ENCODE measurements at regions not wholly inside any gene's neighbourhood (a gene's known extent, or its start where the extent isn't known, plus 50 kb on each side); places are given as distances from the start of the nearest gene placed in this dataset.

- Histone ChIP-seq H3K36me3 (ENCODE audit: control insufficient read depth in 4 of 4, insufficient read depth in 3 of 4, low read depth in 1 of 4, low read length in 3 of 4) (no peaks in the 10 kb centered on the region), H3K27me3 (ENCODE audit: control insufficient read depth in 4 of 4, insufficient read depth in 4 of 4, low read length in 3 of 4) (no peaks in the 10 kb centered on the region), H3K9me3 (ENCODE audit: control insufficient read depth in 4 of 4, low read length in 3 of 4) (no peaks in the 10 kb centered on the region), H3K4me1 (ENCODE audit: control insufficient read depth in 4 of 4, insufficient read depth in 4 of 4, low read length in 3 of 4) (no peaks in the 10 kb centered on the region), H3K4me3 (ENCODE audit: low read depth in 1 of 3, low read length in 3 of 3) (no peak overlapping the region), H3K9ac (ENCODE audit: low read depth in 1 of 2, low read length in 2 of 2) (no peak overlapping the region), H3K27ac (ENCODE audit: low read depth in 1 of 2, low read length in 2 of 2) (no peak overlapping the region)
- WGBS = 75% methylated on average over 2 of the region's 2 CpGs
- no peak for DNase-seq (ENCODE audit: low spot score)
- no peak for TF ChIP-seq FOXA2 (IDR thresholded peaks at IDR 0.05)
- TF ChIP-seq, protein P1, sequence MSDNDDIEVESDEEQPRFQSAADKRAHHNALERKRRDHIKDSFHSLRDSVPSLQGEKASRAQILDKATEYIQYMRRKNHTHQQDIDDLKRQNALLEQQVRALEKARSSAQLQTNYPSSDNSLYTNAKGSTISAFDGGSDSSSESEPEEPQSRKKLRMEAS (IDR thresholded peaks at IDR 0.05) = no peak
- no peak for TF ChIP-seq ZBTB33 (IDR thresholded peaks at IDR 0.05)
- TF ChIP-seq RAD21 (IDR thresholded peaks at IDR 0.05) = no peak
- TF ChIP-seq EGR1 (IDR thresholded peaks at IDR 0.05; ENCODE audit: low read depth in 2 of 2) = no peak
- TF ChIP-seq, protein P2, sequence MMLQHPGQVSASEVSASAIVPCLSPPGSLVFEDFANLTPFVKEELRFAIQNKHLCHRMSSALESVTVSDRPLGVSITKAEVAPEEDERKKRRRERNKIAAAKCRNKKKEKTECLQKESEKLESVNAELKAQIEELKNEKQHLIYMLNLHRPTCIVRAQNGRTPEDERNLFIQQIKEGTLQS (IDR thresholded peaks at IDR 0.05) = no peak
- TF ChIP-seq GABPA (IDR thresholded peaks at IDR 0.05 in 1 of 2, conservative IDR thresholded peaks at IDR 0.05 in 1 of 2) = no peak
- TF ChIP-seq, protein P3, sequence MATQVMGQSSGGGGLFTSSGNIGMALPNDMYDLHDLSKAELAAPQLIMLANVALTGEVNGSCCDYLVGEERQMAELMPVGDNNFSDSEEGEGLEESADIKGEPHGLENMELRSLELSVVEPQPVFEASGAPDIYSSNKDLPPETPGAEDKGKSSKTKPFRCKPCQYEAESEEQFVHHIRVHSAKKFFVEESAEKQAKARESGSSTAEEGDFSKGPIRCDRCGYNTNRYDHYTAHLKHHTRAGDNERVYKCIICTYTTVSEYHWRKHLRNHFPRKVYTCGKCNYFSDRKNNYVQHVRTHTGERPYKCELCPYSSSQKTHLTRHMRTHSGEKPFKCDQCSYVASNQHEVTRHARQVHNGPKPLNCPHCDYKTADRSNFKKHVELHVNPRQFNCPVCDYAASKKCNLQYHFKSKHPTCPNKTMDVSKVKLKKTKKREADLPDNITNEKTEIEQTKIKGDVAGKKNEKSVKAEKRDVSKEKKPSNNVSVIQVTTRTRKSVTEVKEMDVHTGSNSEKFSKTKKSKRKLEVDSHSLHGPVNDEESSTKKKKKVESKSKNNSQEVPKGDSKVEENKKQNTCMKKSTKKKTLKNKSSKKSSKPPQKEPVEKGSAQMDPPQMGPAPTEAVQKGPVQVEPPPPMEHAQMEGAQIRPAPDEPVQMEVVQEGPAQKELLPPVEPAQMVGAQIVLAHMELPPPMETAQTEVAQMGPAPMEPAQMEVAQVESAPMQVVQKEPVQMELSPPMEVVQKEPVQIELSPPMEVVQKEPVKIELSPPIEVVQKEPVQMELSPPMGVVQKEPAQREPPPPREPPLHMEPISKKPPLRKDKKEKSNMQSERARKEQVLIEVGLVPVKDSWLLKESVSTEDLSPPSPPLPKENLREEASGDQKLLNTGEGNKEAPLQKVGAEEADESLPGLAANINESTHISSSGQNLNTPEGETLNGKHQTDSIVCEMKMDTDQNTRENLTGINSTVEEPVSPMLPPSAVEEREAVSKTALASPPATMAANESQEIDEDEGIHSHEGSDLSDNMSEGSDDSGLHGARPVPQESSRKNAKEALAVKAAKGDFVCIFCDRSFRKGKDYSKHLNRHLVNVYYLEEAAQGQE (IDR thresholded peaks at IDR 0.05) = no peak
- TF ChIP-seq CTCF (IDR thresholded peaks at IDR 0.05; ENCODE audit: low read depth, low read length, missing input control) = no peak
- no peak for TF ChIP-seq JUND (IDR thresholded peaks at IDR 0.05)
- no peak for TF ChIP-seq TAF1 (conservative IDR thresholded peaks at IDR 0.05)
- TF ChIP-seq RXRA (IDR thresholded peaks at IDR 0.05) = no peak
- TF ChIP-seq HNF4A (conservative IDR thresholded peaks at IDR 0.05) = no peak
Measured at GRCh38 chr12:60165781-60166180, 570.0 kb downstream of the SLC16A7 start.

DNA sequence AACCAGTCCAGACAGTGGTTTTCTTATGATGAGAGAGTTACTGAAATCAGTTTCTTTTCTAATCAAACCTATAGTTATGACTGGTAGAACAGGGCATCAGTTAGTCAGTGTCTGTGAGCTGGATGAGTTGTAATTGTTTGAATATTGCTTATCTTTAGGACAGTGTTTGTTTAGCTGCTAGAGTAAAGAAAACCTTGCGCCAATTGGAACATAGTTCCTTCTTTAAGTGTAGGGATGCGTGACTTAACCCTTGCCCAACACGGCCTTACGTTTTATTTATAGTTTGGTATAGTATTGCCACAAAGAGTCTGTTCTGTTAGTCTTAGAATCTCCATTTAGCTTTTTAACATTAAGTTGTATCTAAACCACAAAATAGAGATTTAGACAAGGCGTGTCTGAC lies 572.6 kb downstream of the SLC16A7 start:
- H3K27me3 ChIP-seq (ENCODE audit: control insufficient read depth in 4 of 4, insufficient read depth in 4 of 4, low read length in 3 of 4) = no peaks in the 10 kb centered on the region
- H3K9me3 ChIP-seq (ENCODE audit: control insufficient read depth in 4 of 4, low read length in 3 of 4) = no peaks in the 10 kb centered on the region
- no peak overlapping the region for H3K4me3 ChIP-seq (ENCODE audit: low read depth in 1 of 3, low read length in 3 of 3)
- no peak overlapping the region for H3K27ac ChIP-seq (ENCODE audit: low read depth in 1 of 2, low read length in 2 of 2)
- no peak for DNase-seq (ENCODE audit: low spot score)
- H3K4me1 ChIP-seq (ENCODE audit: control insufficient read depth in 4 of 4, insufficient read depth in 4 of 4, low read length in 3 of 4) = no peaks in the 10 kb centered on the region
- H3K36me3 ChIP-seq (ENCODE audit: control insufficient read depth in 4 of 4, insufficient read depth in 3 of 4, low read depth in 1 of 4, low read length in 3 of 4) = no peaks in the 10 kb centered on the region
- 39% methylated on average over 5 of the region's 5 CpGs for WGBS
- H3K9ac ChIP-seq (ENCODE audit: low read depth in 1 of 2, low read length in 2 of 2) = no peak overlapping the region
- TF ChIP-seq NR2F2 (IDR thresholded peaks at IDR 0.05) (no peak), ZBTB33 (IDR thresholded peaks at IDR 0.05) (no peak), YY1 (IDR thresholded peaks at IDR 0.05) (no peak), FOXA2 (IDR thresholded peaks at IDR 0.05) (no peak), CTCF (IDR thresholded peaks at IDR 0.05; ENCODE audit: low read depth, low read length, missing input control) (no peak), GABPA (IDR thresholded peaks at IDR 0.05 in 1 of 2, conservative IDR thresholded peaks at IDR 0.05 in 1 of 2) (no peak), EGR1 (IDR thresholded peaks at IDR 0.05; ENCODE audit: low read depth in 2 of 2) (no peak)
- TF ChIP-seq, protein P3 (IDR thresholded peaks at IDR 0.05) = no peak
